ENCODE measurements at regions not wholly inside any gene's neighbourhood (a gene's known extent, or its start where the extent isn't known, plus 50 kb on each side); places are given as distances from the start of the nearest gene placed in this dataset.
"Not testable (repeated sequence)": the region's sequence is repeated elsewhere in the genome, so short reads cannot be mapped to it uniquely, and the experiment has no call there.

DNA sequence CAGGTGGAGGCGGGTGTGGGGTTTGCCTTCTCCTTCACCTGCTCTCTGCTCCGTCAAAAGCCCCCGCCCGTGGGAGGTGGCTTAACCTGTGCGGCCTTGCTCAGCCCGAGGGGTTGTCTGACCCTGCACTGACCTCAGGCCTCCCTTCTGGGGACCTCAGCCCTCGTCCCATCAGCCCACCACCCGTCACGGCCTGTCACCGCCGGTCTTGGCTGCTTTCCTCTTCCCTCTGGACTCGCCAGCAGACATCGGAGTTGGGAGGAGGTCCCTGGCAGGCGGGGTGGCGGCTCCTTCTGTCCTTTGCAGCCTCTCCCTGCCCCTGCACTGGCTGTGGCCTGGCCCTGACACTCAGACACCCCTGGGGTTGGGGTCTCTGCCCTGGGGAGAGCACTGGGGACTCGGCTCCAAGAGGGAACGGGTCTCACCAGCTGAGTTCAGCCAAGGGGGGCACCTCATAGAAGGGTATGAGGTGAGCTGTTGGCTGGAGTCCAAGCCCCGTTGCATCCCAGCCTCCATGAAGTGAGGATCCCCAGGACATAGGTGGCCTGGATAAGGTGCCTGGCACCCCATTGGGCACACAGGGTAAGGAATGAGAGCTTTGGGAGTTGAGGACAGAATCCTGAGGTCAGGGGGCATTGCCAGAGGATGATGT lies 999.6 kb downstream of the BRD1 start:
- DNase-seq: peak; percentile 58

DNA sequence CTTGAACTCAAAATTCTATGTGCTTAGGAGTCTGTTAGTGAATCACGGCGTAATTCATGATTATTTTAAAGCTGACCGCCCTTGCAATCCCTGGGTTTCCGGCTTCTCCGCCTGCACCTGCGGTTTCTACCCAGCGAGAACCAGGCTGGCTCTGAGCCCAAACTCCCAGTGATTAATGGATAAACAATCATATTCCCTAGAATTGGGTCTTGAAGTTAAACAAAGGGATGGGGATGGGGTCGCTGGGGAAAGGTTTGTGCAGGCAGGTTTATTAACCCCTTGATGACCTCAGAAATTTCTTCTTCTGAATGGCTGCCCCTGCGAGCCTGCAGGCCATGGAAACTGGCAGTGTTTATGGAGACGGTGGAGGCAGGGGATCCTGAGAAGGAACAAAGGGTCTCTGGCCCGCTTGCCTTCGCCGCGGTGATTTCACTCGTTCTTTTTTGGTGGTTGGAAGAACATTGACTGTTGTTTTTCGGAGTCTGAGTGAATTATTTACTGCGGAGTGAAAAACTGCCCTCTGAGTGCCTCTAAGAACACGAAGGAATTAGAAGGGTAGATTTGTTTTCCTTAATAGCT lies 1000.3 kb downstream of the BRD1 start:
- DNase-seq: peak; percentile 94

DNA sequence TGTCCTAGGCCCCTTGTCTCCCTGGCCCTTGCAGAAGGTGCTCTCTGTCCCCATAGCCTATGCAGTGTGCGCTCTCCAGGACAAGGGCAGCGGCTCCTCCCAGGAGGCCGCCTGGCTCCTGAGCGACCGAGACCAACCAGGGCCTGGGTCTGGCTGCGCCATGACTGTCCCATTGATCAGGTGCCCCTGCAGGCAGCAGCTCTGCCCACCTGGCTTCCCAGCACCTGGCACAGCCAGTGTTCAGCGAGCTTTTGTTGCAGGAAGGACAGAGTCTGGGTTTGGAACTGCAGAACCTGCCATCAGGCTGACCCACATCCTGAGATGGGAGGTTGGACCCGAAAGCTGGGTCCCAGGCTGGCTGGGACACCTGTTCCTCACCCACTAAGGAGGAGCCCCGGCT lies 1001.1 kb downstream of the BRD1 start:
- DNase-seq: no peak

DNA sequence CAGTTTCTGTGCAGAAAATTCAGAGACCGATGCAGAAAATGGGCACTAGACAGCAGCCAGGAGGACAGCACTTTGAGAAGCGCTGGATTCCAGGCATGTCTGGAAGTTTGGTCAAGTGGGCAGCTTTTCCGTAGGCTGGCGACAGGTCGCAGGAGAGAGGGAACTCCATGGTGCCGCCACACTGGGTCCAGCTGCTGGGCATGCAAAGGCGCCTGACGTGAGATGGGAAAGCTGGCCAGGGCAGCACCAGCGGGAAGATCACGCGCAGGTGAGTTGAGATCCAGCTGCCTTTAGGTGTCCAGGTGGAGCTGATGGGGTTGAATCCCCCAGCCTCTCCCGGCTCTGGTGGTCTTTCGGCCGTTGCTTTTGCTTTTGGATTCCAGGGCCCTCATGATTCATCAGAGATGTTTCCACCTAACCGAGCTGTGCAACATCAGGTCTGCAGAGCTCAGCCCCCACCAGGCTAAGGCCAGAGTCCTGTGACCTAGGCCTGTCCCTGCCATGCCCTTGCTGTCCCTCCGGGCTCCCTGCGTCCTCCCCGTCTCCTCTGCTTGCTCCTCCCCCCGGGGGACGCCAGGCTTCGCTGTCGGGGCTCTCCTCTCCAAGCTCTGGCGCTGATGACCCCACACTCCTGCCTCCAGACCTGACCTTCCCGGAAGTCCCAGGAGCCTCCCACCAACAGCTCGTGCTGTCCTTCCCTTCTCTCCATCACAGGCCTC lies 1001.7 kb downstream of the BRD1 start:
- no peak for DNase-seq

- DNase-seq: peak; percentile 87
These were observed 1002.7 kb downstream of the BRD1 start for GRCh38 chr22:48824712-48825651.

DNA sequence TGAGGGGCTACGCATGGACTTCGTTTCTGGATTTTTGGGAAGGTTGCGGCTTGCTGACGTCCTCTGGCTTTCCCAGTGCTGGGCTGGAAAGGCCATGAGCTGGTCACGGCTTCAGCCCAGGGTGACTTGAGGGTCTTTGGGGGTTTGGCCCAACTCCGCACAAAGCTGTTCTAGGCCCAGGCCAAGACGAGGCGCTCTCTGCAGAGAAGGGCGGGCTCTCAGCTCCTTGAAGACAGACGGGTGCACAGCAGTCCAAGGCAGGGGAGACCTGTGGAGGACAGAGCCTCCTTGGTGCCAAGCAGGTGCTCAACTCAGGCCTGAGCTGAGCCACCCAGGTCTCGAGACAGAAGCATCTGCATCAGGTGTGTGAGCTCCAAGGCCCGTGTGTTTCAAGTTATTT lies 1003.7 kb downstream of the BRD1 start:
- DNase-seq: no peak

DNA sequence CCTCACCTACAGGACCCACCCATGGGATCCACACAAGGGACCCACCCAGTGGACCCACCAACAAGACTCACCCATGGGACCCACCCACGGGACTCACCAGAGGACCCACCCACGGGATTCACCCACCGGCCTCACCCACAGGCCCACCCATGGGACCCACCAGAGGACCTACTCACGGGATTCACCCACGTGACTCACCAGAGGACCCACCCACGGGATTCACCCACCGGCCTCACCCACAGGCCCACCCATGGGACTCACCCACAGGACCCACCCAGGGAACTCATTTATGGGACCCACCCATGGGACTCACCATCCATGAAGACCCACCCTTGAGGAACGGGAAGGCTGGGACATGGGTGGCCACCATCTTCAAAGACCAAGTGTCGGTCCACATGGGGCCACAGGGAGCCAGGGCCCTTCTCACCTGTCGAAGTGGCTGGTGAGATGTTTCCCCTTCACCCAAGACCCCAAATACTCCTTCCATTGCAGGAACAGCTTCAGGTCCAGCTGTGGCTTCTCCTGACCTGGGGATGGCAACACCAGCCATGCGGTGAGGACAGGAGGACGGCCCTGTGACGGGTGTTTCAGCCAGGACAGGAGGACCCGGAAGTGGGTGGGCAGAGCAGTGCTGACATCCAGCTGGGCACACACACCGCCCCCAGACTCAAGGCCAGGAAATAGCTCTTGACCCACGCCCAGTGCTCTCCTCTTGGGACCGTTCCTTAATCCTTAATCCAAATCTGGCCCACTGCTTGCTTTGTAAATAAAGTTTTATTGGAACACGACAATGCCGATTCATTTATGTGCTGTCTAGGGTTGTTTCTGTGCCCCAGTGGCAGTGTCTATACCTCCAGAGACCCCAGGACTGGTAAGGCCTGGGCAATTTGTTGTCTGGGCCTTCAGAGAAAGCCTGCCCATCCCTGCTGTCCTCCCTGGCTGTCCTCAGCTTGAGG lies 1005.1 kb downstream of the BRD1 start:
- no peak for DNase-seq

DNA sequence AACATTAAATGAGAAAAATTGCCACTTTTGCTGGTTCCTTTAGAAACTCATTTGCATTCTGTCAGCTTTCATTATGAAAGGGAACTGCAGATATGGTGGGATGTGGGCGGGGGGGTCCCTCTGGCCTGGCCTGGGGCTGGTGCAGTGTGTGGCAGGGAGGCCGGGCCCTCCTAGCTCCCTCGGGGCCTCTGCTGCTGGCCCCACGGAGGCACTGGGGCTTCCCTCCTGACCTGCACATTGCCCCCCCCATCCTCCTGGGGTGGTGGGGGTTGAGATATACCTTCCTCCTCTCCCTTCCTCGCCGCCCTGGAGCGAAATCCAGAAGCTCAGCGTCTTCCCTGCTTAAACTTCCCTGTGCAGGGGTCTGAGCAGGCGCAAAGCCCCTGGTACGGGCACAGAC lies 1005.9 kb downstream of the BRD1 start:
- DNase-seq: no peak

DNA sequence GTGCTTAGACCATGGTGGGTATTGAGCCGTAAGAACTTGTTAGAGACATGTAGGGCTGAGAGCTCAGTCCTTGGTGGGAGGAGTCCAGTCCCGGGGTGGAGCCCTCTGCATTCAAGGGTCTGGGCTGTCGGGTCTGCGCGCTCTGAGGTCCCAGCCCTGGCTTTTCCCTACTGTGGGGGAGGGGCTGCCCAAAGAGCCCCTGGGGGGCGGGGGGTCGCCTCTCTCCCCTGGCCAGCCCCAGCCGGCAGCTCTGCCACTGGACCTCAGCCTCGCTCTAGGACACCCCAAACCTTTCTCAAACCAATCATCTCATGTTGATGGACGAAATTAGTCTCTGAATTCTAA lies 1006.4 kb downstream of the BRD1 start:
- DNase-seq: no peak

DNA sequence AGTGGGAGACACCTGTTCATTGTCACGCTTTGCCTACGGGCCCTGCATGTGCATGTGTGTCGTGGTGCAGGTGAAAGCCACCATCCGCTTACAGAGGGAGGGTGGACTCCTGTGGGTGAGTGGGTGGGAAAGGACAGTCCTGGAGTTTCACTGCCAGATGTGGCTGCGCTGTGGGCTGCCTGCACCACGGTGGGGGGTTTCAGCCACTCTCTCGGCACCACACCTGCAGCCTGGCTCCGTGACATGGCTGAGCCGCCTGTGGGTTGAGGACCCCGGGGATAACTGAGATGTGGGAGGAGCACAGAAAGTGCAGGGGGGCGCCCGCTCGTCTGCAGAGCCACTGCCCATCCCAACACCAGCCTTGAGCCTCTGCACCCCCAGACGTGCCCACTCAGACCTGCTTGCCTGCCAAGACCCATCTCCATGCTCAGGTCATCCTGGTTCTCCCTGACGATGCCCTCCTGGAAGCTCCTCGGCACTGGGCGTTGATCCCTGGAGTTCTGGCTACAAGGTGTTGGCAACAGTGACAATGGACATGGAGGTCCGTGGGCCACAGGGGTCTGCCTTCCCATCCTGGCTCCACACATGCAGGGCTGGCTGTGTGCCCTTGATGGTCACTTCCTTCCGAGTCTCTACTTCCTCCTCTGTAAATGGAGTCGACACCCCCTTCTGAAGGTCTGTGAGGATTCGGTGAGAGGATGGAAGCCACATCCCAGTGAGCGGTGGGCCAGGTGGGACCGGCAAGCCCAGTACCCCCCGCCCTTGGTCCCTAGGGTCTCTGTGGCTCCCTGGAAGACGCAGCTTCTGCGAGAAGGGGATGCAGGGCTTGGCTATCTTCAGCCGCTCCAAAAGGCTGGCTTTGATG lies 1007.0 kb downstream of the BRD1 start:
- no peak for DNase-seq

GRCh38 chr22:48819961-48820360 lies 1007.7 kb downstream of the BRD1 start:
- DNase-seq: peak; percentile 32

- no peak for DNase-seq
These were observed 1008.4 kb downstream of the BRD1 start for GRCh38 chr22:48819232-48819631.

GRCh38 chr22:48817491-48817890 lies 1010.2 kb downstream of the BRD1 start:
- not testable (repeated sequence) for DNase-seq

GRCh38 chr22:48811885-48812284 lies 1015.8 kb downstream of the BRD1 start:
- peak; percentile 88 for DNase-seq

GRCh38 chr22:48808038-48808960 lies 1019.4 kb downstream of the BRD1 start:
- DNase-seq: no peak

- no peak for DNase-seq
These were observed 1020.5 kb downstream of the BRD1 start for GRCh38 chr22:48807155-48807554.

- DNase-seq: no peak
These were observed 1021.4 kb downstream of the BRD1 start for GRCh38 chr22:48806227-48806781.

- no peak for DNase-seq
These were observed 1022.2 kb downstream of the BRD1 start for GRCh38 chr22:48805516-48805915.

DNA sequence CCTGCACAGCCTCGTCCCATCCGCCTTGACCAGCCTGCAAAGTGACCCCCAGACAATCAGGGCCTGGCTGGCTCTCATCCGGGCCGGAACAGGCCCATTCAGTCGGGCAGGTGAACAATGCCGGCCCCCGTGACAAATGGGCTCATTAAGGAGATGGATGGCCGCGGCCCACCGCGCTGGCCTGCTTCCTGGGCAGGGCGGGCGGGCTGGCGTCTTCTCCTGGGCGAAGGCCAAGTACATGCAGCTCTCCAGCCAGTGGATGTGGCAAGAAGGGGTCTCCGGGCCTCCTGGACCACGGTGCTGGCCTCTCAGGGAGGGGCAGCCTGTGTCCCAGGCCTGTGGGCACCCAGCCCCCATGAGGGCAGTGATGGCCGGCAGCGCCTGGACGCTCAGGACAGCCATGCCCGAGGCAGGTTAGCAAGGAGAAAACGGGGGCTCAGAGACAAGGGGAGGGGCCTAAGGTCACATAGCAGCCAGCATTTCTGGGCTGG lies 1022.8 kb downstream of the BRD1 start:
- DNase-seq: no peak
